ENCODE measurements at regions not wholly inside any gene's neighbourhood (a gene's known extent, or its start where the extent isn't known, plus 50 kb on each side); places are given as distances from the start of the nearest gene placed in this dataset.

DNA sequence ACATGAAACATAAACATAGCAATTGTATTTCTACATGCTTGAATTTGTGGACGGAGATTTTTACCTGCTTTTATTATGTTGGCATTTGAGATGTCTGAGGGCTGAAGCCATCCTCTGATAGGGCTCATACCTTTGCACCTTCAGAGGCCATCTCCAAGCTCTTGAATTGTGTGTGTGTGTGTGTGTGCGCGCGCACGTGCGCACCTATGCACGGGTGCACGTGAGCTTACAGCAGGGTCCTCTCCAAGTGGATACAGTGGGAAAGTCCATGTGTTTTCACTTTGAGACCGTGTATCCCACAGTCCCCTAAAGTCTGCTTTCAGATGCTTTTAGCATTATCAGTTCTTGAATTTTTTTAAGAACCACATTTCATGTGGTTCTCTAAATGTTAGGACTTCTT, 178.6 kb downstream of the RAB11FIP2 start:
- Histone ChIP-seq H3K4me2 (no peak overlapping the region), H3K9me3 (no peaks in the 10 kb centered on the region), H3K27ac (no peak overlapping the region), H3K4me3 (no peak overlapping the region), H3K4me1 (no peaks in the 10 kb centered on the region)
- FAIRE-seq = no peak
- no peak for DNase-seq (ENCODE audit: low read depth in 1 of 2, low spot score in 1 of 2)
- TF ChIP-seq HOXA7 (CRISPR knock-in tag; IDR thresholded peaks at IDR 0.05) (no peak), CBX2 (IDR thresholded peaks at IDR 0.05; ENCODE audit: borderline replicate concordance, low read depth) (no peak), EP300 (IDR thresholded peaks at IDR 0.05) (no peak), RFX5 (IDR thresholded peaks at IDR 0.05) (no peak)
- ChIA-PET POLR2A (no interaction called here), CTCF (no interaction called here)
- WGBS (ENCODE audit: missing lambda C conversion rate) = 54% methylated on average over 9 of the region's 9 CpGs
- no peak for ATAC-seq

DNA sequence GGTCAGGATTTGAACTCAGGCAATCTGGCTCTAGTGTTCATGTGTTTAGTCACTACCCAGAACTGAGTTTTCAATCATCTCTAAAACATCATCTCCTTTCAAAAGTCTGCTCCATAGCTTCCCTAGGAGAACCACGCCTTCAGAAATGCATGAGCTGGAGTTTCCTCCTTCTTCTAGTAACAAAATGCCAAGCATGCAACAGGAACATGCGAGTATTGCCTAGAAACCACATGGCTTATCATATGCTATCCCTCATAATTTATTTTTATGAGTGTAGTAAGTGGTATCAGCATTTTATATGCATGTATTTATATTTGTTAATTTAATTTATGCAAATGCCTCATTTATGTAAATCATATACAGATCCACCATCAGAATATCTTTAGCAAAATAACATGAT, 170.9 kb downstream of the RAB11FIP2 start:
- Histone ChIP-seq H3K4me2 (no peak overlapping the region), H3K9me3 (no peaks in the 10 kb centered on the region), H3K4me1 (no peaks in the 10 kb centered on the region), H3K4me3 (no peak overlapping the region), H3K27ac (no peak overlapping the region)
- ChIA-PET CTCF (interaction anchor here (1.6 to 1.7 kb wide), 2 partner anchors 16 to 379 kb away, joined by 3 to 5 read pairs; no protein-coding TSS in a partner anchor), POLR2A (no interaction called here)
- TF ChIP-seq HOXB13 (CRISPR knock-in tag; IDR thresholded peaks at IDR 0.05; ENCODE audit: low read depth) (no peak), BHLHE40 (IDR thresholded peaks at IDR 0.05; ENCODE audit: low read depth, low read length) (no peak), HES2 (IDR thresholded peaks at IDR 0.05) (no peak), FOXS1 (CRISPR knock-in tag; IDR thresholded peaks at IDR 0.05) (no peak), MAFK (IDR thresholded peaks at IDR 0.05; ENCODE audit: partially characterized antibody) (no peak), JUNB (IDR thresholded peaks at IDR 0.05) (no peak), REST (IDR thresholded peaks at IDR 0.05) (no peak), JUN (IDR thresholded peaks at IDR 0.05) (no peak), NPAS2 (CRISPR knock-in tag; IDR thresholded peaks at IDR 0.05; ENCODE audit: borderline replicate concordance) (no peak), NFE2L2 (conservative IDR thresholded peaks at IDR 0.05; ENCODE audit: low read length) (no peak), RFX5 (IDR thresholded peaks at IDR 0.05) (no peak)
- TF ChIP-seq, protein P1, sequence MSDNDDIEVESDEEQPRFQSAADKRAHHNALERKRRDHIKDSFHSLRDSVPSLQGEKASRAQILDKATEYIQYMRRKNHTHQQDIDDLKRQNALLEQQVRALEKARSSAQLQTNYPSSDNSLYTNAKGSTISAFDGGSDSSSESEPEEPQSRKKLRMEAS (IDR thresholded peaks at IDR 0.05) = no peak
- DNase-seq (ENCODE audit: low read depth in 1 of 2, low spot score in 1 of 2) (no peak), ATAC-seq (no peak), FAIRE-seq (no peak)
- WGBS (ENCODE audit: missing lambda C conversion rate) = 0% methylated on average over 2 of the region's 2 CpGs

GRCh38 chr10:117876210-117876609, 170.5 kb downstream of the RAB11FIP2 start:
- TF ChIP-seq JUNB (IDR thresholded peaks at IDR 0.05) (no peak), KDM1A (IDR thresholded peaks at IDR 0.05; ENCODE audit: low read depth) (no peak), EHMT2 (IDR thresholded peaks at IDR 0.05; ENCODE audit: low read depth) (no peak), POLR2AphosphoS2 (conservative IDR thresholded peaks at IDR 0.05; ENCODE audit: low read length) (no peak)
- TF ChIP-seq, protein P2, sequence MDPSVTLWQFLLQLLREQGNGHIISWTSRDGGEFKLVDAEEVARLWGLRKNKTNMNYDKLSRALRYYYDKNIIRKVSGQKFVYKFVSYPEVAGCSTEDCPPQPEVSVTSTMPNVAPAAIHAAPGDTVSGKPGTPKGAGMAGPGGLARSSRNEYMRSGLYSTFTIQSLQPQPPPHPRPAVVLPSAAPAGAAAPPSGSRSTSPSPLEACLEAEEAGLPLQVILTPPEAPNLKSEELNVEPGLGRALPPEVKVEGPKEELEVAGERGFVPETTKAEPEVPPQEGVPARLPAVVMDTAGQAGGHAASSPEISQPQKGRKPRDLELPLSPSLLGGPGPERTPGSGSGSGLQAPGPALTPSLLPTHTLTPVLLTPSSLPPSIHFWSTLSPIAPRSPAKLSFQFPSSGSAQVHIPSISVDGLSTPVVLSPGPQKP (IDR thresholded peaks at IDR 0.05; ENCODE audit: low read depth, low read length) = no peak
- TF ChIP-seq, protein P3, sequence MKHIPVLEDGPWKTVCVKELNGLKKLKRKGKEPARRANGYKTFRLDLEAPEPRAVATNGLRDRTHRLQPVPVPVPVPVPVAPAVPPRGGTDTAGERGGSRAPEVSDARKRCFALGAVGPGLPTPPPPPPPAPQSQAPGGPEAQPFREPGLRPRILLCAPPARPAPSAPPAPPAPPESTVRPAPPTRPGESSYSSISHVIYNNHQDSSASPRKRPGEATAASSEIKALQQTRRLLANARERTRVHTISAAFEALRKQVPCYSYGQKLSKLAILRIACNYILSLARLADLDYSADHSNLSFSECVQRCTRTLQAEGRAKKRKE (CRISPR knock-in tag; IDR thresholded peaks at IDR 0.05; ENCODE audit: low read depth) = no peak
- Histone ChIP-seq H3K9me3 (no peaks in the 10 kb centered on the region), H3K4me3 (no peak overlapping the region), H3K27ac (no peak overlapping the region), H3K4me2 (no peak overlapping the region), H3K4me1 (no peaks in the 10 kb centered on the region)
- CTCF ChIA-PET = interaction anchor here (1.6 to 1.7 kb wide), 2 partner anchors 16 to 379 kb away, joined by 3 to 5 read pairs; no protein-coding TSS in a partner anchor
- FAIRE-seq (no peak), DNase-seq (ENCODE audit: low read depth in 1 of 2, low spot score in 1 of 2) (no peak), ATAC-seq (no peak)
- 0% methylated on average over 2 of the region's 2 CpGs for WGBS (ENCODE audit: missing lambda C conversion rate)
- POLR2A ChIA-PET = no interaction called here

All from A549 (cell line).